ENCODE measurements at regions not wholly inside any gene's neighbourhood (a gene's known extent, or its start where the extent isn't known, plus 50 kb on each side); places are given as distances from the start of the nearest gene placed in this dataset.
"Not testable (repeated sequence)": the region's sequence is repeated elsewhere in the genome, so short reads cannot be mapped to it uniquely, and the experiment has no call there.

- WGBS (ENCODE audit: insufficient coverage), result no CpG with 5 or more reads among the region's 2 CpGs
- H3K4me1 ChIP-seq (ENCODE audit: control insufficient read depth, insufficient read depth, low read length), result no peaks in the 10 kb centered on the region
- H3K4me3 ChIP-seq (ENCODE audit: low read depth, low read length), result no peak overlapping the region
- H3K27ac ChIP-seq (ENCODE audit: low read depth, low read length), result no peak overlapping the region
- no peaks in the 10 kb centered on the region for H3K9me3 ChIP-seq (ENCODE audit: control insufficient read depth, insufficient read depth, low read length)
- H3K36me3 ChIP-seq (ENCODE audit: control insufficient read depth, insufficient read depth, low read length), result no peaks in the 10 kb centered on the region
- H3K27me3 ChIP-seq (ENCODE audit: control insufficient read depth, insufficient read depth, low read length), result no peaks in the 10 kb centered on the region
- no peak for DNase-seq (ENCODE audit: low read depth in 4 of 6, low spot score in 6 of 6)
Observed at GRCh38 chr13:59034198-59034597, 1129.5 kb downstream of the DIAPH3 start.

GRCh38 chr13:59038824-59039223 lies 1124.9 kb downstream of the DIAPH3 start:
- Histone ChIP-seq H3K4me1 (ENCODE audit: control insufficient read depth, insufficient read depth, low read length) (no peaks in the 10 kb centered on the region), H3K36me3 (ENCODE audit: control insufficient read depth, insufficient read depth, low read length) (no peaks in the 10 kb centered on the region), H3K27me3 (ENCODE audit: control insufficient read depth, insufficient read depth, low read length) (no peaks in the 10 kb centered on the region), H3K4me3 (ENCODE audit: low read depth, low read length) (no peak overlapping the region), H3K9me3 (ENCODE audit: control insufficient read depth, insufficient read depth, low read length) (no peaks in the 10 kb centered on the region), H3K27ac (ENCODE audit: low read depth, low read length) (no peak overlapping the region)
- DNase-seq (ENCODE audit: low read depth in 4 of 6, low spot score in 6 of 6), result no peak
- 44% methylated on average over 1 of the region's 1 CpG for WGBS (ENCODE audit: insufficient coverage)

- DNase-seq (ENCODE audit: low read depth in 4 of 6, low spot score in 6 of 6), result no peak
- WGBS (ENCODE audit: insufficient coverage), result 56% methylated on average over 1 of the region's 2 CpGs
- no peak overlapping the region for H3K27ac ChIP-seq (ENCODE audit: low read depth, low read length)
Observed at GRCh38 chr13:59043016-59043415, 1120.7 kb downstream of the DIAPH3 start.

GRCh38 chr13:59047546-59047945 lies 1116.2 kb downstream of the DIAPH3 start:
- 83% methylated on average over 2 of the region's 2 CpGs for WGBS (ENCODE audit: insufficient coverage)
- H3K4me3 ChIP-seq (ENCODE audit: low read depth, low read length), result no peak overlapping the region

More at GRCh38 chr13:59043016-59043415, 1120.7 kb downstream of the DIAPH3 start:
- no peaks in the 10 kb centered on the region for H3K27me3 ChIP-seq (ENCODE audit: control insufficient read depth, insufficient read depth, low read length)
- H3K4me3 ChIP-seq (ENCODE audit: low read depth, low read length), result no peak overlapping the region
- H3K36me3 ChIP-seq (ENCODE audit: control insufficient read depth, insufficient read depth, low read length), result no peaks in the 10 kb centered on the region
- H3K9me3 ChIP-seq (ENCODE audit: control insufficient read depth, insufficient read depth, low read length), result no peaks in the 10 kb centered on the region
- H3K4me1 ChIP-seq (ENCODE audit: control insufficient read depth, insufficient read depth, low read length), result no peaks in the 10 kb centered on the region

GRCh38 chr13:59061621-59062020 lies 1102.1 kb downstream of the DIAPH3 start:
- no peaks in the 10 kb centered on the region for H3K4me1 ChIP-seq (ENCODE audit: control insufficient read depth, insufficient read depth, low read length)
- no peaks in the 10 kb centered on the region for H3K27me3 ChIP-seq (ENCODE audit: control insufficient read depth, insufficient read depth, low read length)
- no peak overlapping the region for H3K27ac ChIP-seq (ENCODE audit: low read depth, low read length)
- DNase-seq (ENCODE audit: low read depth in 4 of 6, low spot score in 6 of 6), result peak in 2 of 6 donors; percentile 16 to 56
- WGBS (ENCODE audit: insufficient coverage), result 80% methylated on average over 1 of the region's 1 CpG
- H3K36me3 ChIP-seq (ENCODE audit: control insufficient read depth, insufficient read depth, low read length), result no peaks in the 10 kb centered on the region
- H3K9me3 ChIP-seq (ENCODE audit: control insufficient read depth, insufficient read depth, low read length), result peaks cover 1% of the 10 kb centered on the region
- H3K4me3 ChIP-seq (ENCODE audit: low read depth, low read length), result no peak overlapping the region

More at GRCh38 chr13:59047546-59047945, 1116.2 kb downstream of the DIAPH3 start:
- Histone ChIP-seq H3K27me3 (ENCODE audit: control insufficient read depth, insufficient read depth, low read length) (no peaks in the 10 kb centered on the region), H3K36me3 (ENCODE audit: control insufficient read depth, insufficient read depth, low read length) (no peaks in the 10 kb centered on the region), H3K27ac (ENCODE audit: low read depth, low read length) (no peak overlapping the region), H3K9me3 (ENCODE audit: control insufficient read depth, insufficient read depth, low read length) (no peaks in the 10 kb centered on the region), H3K4me1 (ENCODE audit: control insufficient read depth, insufficient read depth, low read length) (no peaks in the 10 kb centered on the region)
- DNase-seq (ENCODE audit: low read depth in 4 of 6, low spot score in 6 of 6), result no peak

- H3K9me3 ChIP-seq (ENCODE audit: control insufficient read depth, insufficient read depth, low read length), result peaks cover 1% of the 10 kb centered on the region
- no peak overlapping the region for H3K4me3 ChIP-seq (ENCODE audit: low read depth, low read length)
- WGBS (ENCODE audit: insufficient coverage), result no CpG with 5 or more reads among the region's 1 CpG
- H3K27ac ChIP-seq (ENCODE audit: low read depth, low read length), result no peak overlapping the region
- H3K27me3 ChIP-seq (ENCODE audit: control insufficient read depth, insufficient read depth, low read length), result no peaks in the 10 kb centered on the region
- no peaks in the 10 kb centered on the region for H3K36me3 ChIP-seq (ENCODE audit: control insufficient read depth, insufficient read depth, low read length)
- no peak for DNase-seq (ENCODE audit: low read depth in 4 of 6, low spot score in 6 of 6)
- no peaks in the 10 kb centered on the region for H3K4me1 ChIP-seq (ENCODE audit: control insufficient read depth, insufficient read depth, low read length)
Observed at GRCh38 chr13:59064042-59064441, 1099.7 kb downstream of the DIAPH3 start.

- H3K4me1 ChIP-seq (ENCODE audit: control insufficient read depth, insufficient read depth, low read length); H3K9me3 ChIP-seq (ENCODE audit: control insufficient read depth, insufficient read depth, low read length); H3K27ac ChIP-seq (ENCODE audit: low read depth, low read length); H3K4me3 ChIP-seq (ENCODE audit: low read depth, low read length); H3K27me3 ChIP-seq (ENCODE audit: control insufficient read depth, insufficient read depth, low read length); DNase-seq (ENCODE audit: low read depth in 4 of 6, low spot score in 6 of 6); H3K36me3 ChIP-seq (ENCODE audit: control insufficient read depth, insufficient read depth, low read length): not testable (repeated sequence)
Observed at GRCh38 chr13:59076386-59076785, 1087.3 kb downstream of the DIAPH3 start.

- no peak for DNase-seq (ENCODE audit: low read depth in 4 of 6, low spot score in 6 of 6)
- no peak overlapping the region for H3K4me3 ChIP-seq (ENCODE audit: low read depth, low read length)
- H3K9me3 ChIP-seq (ENCODE audit: control insufficient read depth, insufficient read depth, low read length), result no peaks in the 10 kb centered on the region
- no peaks in the 10 kb centered on the region for H3K4me1 ChIP-seq (ENCODE audit: control insufficient read depth, insufficient read depth, low read length)
- no peaks in the 10 kb centered on the region for H3K27me3 ChIP-seq (ENCODE audit: control insufficient read depth, insufficient read depth, low read length)
- no peaks in the 10 kb centered on the region for H3K36me3 ChIP-seq (ENCODE audit: control insufficient read depth, insufficient read depth, low read length)
- no peak overlapping the region for H3K27ac ChIP-seq (ENCODE audit: low read depth, low read length)
- WGBS (ENCODE audit: insufficient coverage), result 100% methylated on average over 1 of the region's 2 CpGs
Observed at GRCh38 chr13:59086147-59086546, 1077.6 kb downstream of the DIAPH3 start.

GRCh38 chr13:59088716-59089115 lies 1075.0 kb downstream of the DIAPH3 start:
- WGBS (ENCODE audit: insufficient coverage), result 60% methylated on average over 1 of the region's 2 CpGs
- no peaks in the 10 kb centered on the region for H3K27me3 ChIP-seq (ENCODE audit: control insufficient read depth, insufficient read depth, low read length)
- H3K4me1 ChIP-seq (ENCODE audit: control insufficient read depth, insufficient read depth, low read length), result no peaks in the 10 kb centered on the region
- no peak for DNase-seq (ENCODE audit: low read depth in 4 of 6, low spot score in 6 of 6)
- H3K36me3 ChIP-seq (ENCODE audit: control insufficient read depth, insufficient read depth, low read length), result no peaks in the 10 kb centered on the region
- no peak overlapping the region for H3K4me3 ChIP-seq (ENCODE audit: low read depth, low read length)
- H3K27ac ChIP-seq (ENCODE audit: low read depth, low read length), result no peak overlapping the region
- H3K9me3 ChIP-seq (ENCODE audit: control insufficient read depth, insufficient read depth, low read length), result no peaks in the 10 kb centered on the region

- Histone ChIP-seq H3K27me3 (ENCODE audit: control insufficient read depth, insufficient read depth, low read length) (no peaks in the 10 kb centered on the region), H3K27ac (ENCODE audit: low read depth, low read length) (no peak overlapping the region), H3K36me3 (ENCODE audit: control insufficient read depth, insufficient read depth, low read length) (no peaks in the 10 kb centered on the region), H3K9me3 (ENCODE audit: control insufficient read depth, insufficient read depth, low read length) (no peaks in the 10 kb centered on the region), H3K4me1 (ENCODE audit: control insufficient read depth, insufficient read depth, low read length) (no peaks in the 10 kb centered on the region), H3K4me3 (ENCODE audit: low read depth, low read length) (no peak overlapping the region)
- WGBS (ENCODE audit: insufficient coverage), result no CpG with 5 or more reads among the region's 2 CpGs
- peak in 1 of 6 donors; percentile 32 for DNase-seq (ENCODE audit: low read depth in 4 of 6, low spot score in 6 of 6)
Observed at GRCh38 chr13:59094181-59094580, 1069.5 kb downstream of the DIAPH3 start.

Data from spinal cord (tissue), 9 donors.